Gastroesophageal sphincter (tissue), 3 donors: ENCODE measurements at regions not wholly inside any gene's neighbourhood (a gene's known extent, or its start where the extent isn't known, plus 50 kb on each side); places are given as distances from the start of the nearest gene placed in this dataset.

Experiments used
- CTCF ChIP-seq, 4 experiments: fragments of 200-600 bp in 2 of 4; fragments of 450-650 bp in 2 of 4; sonication (generic) in 1 of 4; IDR thresholded peaks; one replicate each; pipeline ENCODE4 v1.5.1; 2017 to 2019; ENCODE audit warnings: antibody characterized with exemption in 4 of 4, mild to moderate bottlenecking in 2 of 4, moderate library complexity in 2 of 4
- EP300 ChIP-seq: sonication (generic); formaldehyde crosslinking; IDR thresholded peaks from one replicate; pipeline ENCODE4 v1.6.1; 2017; ENCODE audit warnings: antibody characterized with exemption, mild to moderate bottlenecking
- POLR2A ChIP-seq, 2 donors: fragments of 450-650 bp; IDR thresholded peaks; one replicate each; pipeline ENCODE4 v1.6.1; 2017; ENCODE audit warnings: antibody characterized with exemption in 2 of 2, mild to moderate bottlenecking in 2 of 2, moderate library complexity in 1 of 2
- POLR2AphosphoS5 ChIP-seq: sonication (generic); formaldehyde crosslinking; IDR thresholded peaks from one replicate; pipeline ENCODE4 v1.6.1; 2017; ENCODE audit warnings: antibody characterized with exemption

- no peak for TF ChIP-seq CTCF (IDR thresholded peaks at IDR 0.05)
- no peak for TF ChIP-seq POLR2A (IDR thresholded peaks at IDR 0.05)
- no peak for TF ChIP-seq POLR2AphosphoS5
- TF ChIP-seq EP300 = no peak
Observed at GRCh38 chr9:570187-570586, 271.3 kb upstream of the DMRT1 start.
